ENCODE measurements at regions not wholly inside any gene's neighbourhood (a gene's known extent, or its start where the extent isn't known, plus 50 kb on each side); places are given as distances from the start of the nearest gene placed in this dataset.
"Not testable (repeated sequence)": the region's sequence is repeated elsewhere in the genome, so short reads cannot be mapped to it uniquely, and the experiment has no call there.

DNA sequence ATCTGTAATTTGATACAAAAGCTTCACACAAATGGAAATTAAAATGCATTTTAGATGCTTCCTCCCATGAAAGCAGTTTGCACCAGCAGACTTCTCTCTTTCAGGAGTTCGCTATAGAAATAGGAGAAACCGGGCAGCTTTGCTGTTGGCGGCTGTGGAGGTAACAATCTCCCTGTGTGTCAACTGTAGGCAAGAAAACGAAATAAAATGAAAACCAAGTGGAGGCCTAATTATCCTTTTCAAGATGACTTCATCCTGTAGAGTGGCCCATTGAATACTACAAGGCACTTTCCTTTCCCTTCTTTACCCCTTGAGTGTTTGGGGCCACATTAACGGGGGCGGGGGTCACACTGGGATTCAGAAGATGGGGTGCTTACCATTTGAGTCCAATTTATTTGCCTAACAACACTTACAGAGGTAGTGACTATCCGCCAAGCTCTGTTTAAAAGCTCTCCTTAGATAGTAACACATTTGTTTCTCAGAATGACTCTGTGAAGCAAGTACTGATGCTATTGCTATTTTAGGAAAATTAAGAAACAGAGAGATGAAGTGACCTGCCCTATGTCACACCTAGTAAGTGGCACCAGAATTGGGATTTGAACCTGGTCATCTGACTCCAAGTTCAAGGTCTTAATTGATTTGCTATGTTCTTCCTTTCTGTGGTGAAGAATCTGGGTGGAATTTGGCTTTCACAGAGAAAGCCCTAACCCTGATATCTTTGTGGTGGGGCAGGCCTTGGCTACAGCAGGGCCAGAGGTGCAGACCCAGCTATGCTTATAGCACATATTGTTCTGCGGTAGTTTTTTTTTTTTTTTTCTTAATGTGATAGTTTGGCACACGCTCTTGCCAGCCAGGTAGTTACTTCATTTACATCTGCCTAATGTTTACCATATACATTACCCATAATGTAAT lies 125.5 kb upstream of the MPHOSPH6 start:
- DNase-seq: no peak

DNA sequence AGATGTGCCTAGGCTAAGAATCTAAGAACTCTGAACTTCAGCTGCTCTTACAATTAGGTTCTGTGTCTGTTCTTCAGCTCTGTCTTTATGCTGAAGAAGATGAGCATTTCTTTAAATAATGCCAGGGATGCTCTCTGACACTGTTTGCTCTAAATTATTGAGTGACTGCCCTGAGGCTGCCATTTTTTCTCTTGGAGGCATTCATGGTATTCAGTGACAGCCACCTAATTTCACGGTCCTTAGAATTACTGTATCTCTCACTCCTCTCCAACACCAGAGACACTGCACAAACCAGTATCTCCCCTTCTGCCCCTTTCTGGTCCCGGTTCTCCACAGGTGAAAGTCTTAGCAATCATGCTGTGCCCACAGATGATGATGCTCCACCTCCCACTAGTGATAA lies 123.6 kb upstream of the MPHOSPH6 start:
- no peak for DNase-seq

DNA sequence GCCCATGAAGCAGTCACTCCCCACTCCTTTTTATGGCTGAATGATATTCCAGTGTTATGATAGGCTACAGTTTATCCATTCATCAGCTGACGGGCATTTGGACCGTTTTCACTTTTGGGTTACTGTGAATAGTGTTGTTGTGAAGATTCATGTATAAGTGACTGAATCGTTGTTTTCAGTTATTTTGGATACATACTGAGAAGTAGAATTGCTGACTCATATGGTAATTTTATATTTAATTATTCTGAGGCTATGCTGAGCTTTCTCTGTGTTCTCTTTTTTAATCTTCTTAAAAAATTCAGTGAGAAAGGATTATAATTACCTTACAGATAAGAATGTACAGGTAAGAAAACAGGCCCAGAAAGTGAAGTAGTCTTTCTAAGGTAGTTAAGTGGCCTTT lies 117.9 kb upstream of the MPHOSPH6 start:
- DNase-seq: no peak

DNA sequence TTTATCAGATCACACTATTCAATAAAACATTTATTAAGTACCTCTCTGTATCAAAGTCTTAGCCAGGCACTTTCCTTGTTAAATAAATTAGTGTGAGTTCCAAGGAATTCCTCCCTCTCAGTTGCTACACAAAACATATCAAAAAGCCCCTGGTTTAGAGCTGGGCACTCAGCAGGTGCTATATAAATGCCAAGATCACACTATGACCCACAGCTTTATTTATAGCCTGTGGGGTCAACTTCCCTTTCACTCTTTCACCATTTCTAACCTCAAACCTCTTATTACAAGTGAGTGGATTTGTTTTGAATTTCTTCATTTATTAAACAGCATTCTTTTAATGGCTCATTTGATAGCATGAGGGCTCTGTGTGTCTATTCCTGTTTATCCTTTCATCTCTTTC lies 112.6 kb upstream of the MPHOSPH6 start:
- peak in 3 of 4 experiments; percentile 5 to 11 (median 8) for DNase-seq

DNA sequence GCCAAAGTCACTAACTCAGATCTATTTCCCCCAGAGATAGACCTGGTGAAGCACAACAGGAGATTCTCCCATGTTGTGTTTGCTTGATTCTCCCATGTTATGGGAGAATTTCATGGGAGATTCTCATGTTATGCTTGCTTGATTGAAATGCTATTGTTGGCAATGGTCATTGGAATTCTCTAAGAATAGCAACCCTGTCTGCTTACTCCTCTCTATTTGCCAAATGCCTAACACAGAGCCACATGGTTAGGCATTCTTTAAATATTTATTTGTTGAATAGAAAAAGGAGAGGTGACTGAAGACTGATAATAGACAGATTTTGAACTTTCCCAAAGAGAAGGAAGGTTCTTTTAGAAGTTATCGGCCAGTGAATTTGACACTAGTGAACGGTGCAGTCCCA lies 111.5 kb upstream of the MPHOSPH6 start:
- DNase-seq: no peak

DNA sequence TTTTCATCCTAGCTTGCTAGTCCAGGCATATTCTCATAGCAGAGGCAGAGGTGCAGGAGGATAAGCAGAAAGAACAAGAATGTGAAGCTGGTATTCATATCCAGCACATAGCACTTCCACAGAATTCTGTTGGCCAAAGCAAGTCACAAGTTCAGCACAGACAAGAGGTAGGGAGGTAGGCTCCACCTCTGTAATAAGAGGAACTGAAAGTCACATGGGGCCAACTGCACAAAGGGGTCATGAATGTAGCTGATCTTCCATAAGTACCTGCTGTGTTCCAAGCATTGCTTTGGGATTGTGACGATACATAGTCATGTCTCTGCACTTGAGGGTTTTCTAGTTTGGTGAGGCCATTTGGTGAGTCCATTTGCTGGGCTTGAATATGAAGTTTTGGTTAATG lies 110.8 kb upstream of the MPHOSPH6 start:
- no peak for DNase-seq

DNA sequence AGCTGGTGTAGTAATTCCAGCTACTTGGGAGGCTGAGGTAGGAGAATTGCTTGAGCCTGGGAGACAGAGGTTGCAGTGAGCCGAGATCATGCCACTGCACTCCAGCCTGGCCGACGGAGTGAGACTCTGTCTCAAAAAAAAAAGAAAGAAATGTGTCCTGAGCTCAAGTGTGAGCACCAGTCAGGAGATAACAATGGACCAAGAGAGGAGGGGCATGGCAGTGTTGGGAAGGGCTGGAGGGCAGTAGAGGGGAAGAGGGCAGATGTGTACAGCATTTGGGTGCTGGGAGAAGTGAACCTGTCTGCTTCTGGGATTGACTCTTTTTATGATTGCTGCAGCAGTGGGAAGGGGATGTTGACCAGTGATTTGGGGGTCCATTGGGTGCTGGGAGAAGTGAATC lies 105.3 kb upstream of the MPHOSPH6 start:
- not testable (repeated sequence) for DNase-seq

DNA sequence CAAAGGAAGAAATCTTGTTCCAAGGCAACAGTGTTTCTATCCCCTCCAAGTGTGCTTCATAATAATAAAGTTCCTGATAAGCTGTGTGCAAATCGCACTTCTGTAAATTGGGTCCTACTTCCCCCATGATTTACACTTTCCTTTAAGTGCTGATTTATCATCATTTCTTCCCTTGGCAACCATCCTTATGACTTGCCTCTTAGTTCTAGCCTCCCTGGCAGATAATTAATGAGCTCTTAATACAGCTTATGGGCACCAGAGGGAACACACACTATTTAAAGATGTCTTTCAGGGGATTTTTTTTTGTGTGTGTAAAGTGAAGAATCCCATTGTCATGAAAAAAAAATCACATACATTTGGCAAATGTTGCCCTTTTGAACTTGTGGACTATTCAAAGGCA lies 101.6 kb upstream of the MPHOSPH6 start:
- DNase-seq: no peak

DNA sequence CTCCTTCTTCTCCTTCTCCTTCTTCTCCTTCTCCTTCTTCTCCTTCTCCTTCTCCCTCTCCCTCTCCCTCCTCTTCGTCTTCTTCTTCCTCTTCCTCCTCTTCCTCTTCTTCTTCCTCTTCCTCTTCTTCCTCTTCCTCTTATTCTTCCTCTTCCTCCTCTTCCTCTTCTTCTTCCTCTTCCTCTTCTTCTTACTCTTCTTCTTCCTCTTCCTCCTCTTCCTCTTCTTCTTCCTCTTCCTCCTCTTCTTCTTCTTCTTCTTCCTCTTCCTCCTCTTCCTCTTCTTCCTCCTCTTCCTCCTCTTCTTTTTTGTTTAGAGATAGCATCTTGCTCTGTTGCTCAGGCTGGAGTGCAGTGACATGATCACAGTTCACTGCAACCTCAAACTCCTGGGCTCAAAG lies 97.7 kb upstream of the MPHOSPH6 start:
- not testable (repeated sequence) for DNase-seq

DNA sequence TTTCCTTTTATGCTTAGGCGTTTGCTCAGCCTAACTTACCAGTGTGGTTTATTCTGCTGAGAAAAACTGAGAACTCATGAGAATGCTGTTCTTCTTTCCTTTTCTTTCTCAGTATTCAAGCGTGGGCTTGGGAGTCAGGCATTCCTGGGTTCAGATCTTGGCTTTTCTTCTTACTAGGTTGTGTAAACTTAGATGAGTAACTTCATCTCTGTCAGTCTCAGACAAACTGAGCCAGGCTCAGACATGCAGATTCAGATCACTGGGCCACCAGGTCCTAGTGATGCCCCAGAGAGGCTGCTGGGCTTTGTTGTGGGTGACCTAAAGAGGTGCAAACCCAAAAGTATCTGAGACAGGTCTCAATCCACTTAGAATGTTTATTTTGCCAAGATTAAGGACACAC lies 95.8 kb upstream of the MPHOSPH6 start:
- DNase-seq: no peak

DNA sequence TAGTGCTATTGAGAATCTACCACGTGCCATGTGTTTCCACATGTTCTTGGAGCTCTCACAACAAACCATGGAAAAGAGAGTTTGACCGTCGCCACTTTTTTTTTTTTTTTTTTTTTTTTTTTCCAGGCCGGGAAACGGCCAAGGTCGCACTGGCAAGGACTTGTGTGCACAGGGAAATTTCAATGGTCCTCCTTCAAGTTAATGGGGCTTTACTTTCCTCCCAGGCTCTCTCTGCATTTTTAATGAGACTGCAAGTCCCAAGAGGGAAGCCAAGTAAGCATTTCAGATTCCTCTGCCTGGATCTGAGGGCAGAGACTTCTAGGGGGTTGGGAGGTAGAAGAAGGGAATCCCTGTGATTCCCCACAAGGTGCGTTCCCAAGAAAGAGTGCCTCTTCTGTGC lies 94.7 kb upstream of the MPHOSPH6 start:
- DNase-seq: no peak

DNA sequence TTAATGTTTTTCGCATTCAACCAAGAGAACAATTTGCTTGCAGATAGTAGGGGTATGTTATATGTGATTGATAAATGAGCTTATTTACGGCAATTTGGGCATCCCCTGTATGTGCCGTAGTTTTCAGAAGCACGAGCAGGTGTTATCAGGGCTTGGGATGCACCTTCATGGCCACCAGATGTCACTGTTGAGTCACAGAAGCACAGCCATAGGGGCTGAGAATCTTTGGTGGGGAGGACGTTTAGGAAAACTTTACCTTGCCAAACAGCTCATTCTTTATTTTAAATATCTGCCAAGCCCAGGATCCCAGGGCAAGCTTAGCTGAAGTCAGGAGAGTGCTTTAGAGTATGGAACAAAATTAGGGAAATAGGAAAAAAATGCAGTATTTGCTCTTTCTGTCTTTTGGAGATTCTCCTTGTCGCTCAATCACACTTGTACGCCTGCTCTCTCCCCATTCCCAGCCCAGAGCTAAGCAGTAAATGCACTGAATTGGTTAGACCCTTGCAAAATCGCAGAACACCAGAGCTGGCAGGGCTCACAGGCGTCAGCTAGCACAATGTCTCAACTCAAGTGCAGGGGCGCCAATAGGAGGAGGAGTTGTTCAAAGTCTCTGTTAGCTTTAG lies 93.6 kb upstream of the MPHOSPH6 start:
- DNase-seq: peak; percentile 62 to 76 (median 67)

DNA sequence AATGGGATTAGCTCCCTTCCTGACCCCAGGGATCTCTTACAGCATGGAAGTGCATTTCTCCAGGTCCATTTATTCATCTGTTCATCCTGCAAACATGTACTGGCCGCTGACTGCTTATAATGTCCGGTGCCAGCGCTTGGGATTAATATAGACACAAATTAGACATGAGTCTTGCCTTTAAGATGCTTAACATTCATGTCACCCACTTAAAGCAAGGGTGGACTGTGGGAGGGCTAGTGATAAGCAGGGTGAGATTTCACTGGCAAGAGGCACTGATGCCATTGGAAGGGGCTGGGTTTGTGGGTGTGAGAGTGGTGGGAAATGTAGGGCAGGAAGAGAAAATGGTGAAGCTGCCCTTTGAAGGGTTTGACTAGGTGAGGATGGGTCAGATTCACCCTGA lies 92.2 kb upstream of the MPHOSPH6 start:
- DNase-seq: no peak

DNA sequence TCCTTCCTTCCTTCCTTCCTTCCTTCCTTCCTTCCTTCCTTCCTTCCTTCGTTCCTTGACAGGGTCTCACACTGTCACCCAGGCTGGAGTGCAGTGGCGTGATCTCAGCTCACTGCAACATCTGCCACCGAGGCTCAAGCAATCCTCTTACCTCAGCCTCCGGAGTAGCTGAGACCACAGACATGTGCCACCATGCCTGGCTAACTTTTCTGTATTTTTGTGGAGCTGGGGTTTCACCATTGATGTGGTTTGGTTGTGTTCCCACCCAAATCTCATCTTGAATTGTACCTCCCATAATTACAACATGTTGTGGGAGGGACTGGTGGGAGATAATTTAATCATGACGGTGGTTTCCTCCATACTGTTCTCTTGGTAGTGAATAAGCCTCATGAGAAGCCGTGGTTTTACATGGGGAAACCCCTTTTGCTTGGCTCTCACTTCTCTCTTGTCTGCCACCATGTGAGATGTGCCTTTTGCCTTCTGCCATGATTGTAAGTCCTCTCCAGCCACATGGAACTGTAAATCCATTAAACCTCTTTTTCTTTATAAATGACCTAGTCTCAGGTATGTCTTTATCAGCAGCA lies 90.3 kb upstream of the MPHOSPH6 start:
- DNase-seq: peak in 1 of 4 experiments; percentile 5

DNA sequence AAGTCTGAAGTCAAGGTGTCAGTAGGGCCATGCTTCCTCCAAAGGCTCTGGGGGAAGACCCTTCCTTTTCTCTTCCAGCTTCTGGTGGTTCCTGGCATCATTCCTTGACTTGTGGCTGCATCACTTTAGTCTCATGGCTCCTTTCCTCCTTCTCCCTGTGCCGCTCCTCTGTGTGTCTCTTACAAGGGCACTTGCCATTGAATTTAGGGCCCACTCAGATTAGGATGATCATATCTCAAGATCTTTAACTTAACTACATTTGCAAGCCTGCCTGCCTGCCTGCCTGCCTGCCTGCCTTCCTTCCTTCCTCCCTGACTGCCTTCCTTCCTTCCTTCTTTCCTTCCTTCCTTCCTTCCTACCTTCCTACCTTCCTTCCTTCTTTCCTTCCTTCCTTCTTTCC lies 89.7 kb upstream of the MPHOSPH6 start:
- no peak for DNase-seq

DNA sequence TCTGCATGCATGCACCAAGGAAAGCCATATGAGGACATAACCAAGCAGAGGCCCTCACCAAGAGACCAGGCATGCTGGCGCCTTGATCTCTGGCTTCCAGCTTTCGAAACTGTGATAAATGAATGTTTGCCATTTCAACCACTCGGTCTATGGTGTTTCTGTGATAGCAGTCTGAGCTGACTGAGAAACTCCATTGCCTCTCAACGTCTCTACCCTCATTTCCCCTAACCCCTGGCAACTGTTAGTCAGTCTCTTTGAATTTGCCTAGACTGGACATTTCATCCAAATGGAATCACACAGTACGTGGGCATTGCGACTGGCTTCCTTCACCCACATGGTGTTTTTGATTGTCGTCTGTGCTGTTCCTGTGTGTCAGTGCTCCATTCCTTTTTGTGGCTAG lies 88.0 kb upstream of the MPHOSPH6 start:
- DNase-seq: no peak

DNA sequence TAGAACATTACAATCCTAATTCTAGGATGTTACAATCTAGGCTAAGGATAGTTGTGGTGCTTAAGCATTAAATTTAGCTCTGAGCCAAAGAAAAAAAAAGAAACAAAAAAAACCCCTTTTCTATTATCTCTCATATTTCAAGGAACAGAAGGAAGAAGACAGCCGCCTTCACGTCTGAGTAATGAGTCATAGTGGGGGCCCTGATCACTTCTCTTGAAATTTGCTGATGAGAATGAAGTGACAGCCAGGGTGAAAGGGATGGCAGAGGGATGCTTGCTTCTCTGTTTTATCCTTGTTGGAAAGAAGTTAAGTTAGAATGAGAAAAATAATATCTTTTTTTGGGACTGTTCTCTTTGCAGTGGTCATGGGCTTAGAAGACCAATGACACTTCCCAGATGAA lies 82.6 kb upstream of the MPHOSPH6 start:
- no peak for DNase-seq

DNA sequence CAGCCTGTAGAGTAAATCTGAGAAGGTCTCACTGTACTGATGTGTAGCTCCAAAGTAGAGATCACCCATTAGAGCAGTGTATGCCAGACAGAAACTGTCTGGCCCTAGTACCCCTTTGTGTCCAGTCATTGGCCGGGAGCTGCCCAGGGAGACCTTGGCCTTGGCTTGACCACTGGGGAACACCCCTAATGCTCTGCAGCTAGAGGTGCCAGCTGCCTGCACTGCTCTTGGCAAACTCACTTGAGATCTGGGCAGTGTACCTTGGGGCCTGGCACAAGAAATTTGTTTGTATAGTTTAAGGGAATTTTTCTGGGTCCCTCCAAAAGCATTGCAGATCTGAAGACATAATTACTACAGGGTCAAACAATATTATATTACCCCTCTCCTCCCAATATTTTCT lies 78.7 kb upstream of the MPHOSPH6 start:
- no peak for DNase-seq

DNA sequence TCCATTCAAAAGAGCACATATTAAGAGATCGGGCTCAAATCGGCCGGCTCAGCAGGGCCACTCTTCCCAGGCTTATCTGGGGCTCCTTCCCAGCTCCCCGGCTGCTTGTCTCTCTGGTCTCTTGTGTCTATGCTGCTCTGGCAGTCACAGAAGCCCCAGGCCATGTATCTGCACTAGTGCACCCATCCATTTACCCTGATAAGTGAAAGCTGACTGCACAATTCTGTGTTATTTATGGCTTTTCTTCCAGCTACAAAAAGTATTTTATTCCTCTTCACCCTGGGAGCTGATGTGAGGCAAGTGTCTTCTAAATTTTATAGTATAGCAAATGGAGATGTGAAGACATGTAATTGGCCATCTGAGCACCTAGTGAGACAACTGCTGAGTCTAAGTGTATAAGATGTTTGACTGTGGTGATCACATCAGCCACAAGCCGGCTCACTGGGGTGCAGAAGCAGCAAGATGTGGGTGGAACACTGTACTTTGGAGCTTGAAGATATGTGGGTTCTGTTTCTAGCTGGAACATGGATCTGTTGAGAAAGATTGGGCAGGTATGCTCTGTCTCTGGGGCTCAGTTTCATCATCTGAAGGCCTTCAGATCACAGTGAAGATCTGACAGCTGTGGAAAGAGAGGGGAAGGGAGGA lies 78.1 kb upstream of the MPHOSPH6 start:
- DNase-seq: no peak

DNA sequence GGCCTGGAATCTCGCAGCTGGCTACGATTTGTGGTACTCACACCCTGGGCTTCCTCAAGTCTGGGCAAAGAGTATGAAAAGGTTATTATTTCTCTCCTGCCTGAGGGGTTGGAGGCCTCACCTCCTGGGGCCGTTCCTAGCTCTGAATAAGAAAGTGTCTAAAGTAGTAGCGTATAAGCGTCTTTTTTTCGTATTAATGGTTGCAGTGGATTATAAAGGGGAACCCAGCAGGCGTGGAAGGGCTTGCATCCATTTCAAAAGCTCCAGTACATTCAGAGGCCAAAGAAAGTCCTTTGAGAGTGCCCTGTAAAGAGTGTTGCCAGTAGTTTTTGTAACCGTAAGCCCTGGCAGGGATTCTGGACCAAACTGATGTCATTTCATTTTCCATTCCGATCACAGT lies 72.2 kb upstream of the MPHOSPH6 start:
- no peak for DNase-seq

DNA sequence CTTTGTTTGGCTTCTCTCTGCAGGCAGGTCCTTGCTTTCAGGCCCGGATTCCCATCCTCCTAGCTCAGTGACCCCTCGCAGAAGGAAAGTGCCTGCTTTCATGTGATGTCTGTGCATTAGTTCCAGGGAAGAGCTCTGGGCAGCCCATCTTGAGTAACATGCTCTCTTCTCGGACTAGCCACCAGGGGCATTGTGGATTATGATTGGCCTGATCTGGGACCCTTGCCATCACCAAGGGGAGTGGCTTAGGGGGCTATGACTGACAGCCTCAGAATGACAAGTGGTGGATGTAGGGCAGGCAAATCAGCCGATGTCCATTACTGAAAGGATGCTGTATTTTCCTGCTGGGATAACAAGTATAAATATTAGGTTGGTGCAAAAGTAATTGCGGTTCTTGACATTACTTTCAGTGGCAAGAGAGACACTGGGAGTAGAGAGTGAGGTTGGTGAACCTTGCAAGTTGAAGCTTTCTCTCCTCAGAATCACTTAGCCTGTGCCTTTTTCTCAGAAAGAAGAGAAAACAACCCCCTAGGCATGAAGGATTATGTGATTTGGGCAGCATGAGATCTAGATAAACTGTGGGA lies 71.5 kb upstream of the MPHOSPH6 start:
- no peak for DNase-seq

DNA sequence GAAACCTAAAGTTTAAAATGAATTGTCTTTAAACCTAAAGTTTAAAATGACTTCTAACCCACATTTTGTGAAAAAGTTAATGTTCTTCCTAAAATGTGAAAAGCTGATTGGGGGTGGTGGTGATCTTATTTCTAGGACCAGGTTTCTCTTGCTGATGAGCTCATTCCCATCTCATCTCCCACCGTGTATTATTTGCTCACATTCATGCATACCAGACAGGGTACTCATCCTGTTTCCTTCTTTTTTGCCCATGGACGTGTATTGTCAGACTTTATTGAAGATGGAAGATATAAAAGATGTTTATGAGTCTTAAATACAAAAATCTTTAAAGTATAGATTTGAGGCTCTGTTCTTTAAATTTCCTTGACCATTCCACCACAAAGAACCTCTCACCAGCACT lies 70.1 kb upstream of the MPHOSPH6 start:
- DNase-seq: no peak

DNA sequence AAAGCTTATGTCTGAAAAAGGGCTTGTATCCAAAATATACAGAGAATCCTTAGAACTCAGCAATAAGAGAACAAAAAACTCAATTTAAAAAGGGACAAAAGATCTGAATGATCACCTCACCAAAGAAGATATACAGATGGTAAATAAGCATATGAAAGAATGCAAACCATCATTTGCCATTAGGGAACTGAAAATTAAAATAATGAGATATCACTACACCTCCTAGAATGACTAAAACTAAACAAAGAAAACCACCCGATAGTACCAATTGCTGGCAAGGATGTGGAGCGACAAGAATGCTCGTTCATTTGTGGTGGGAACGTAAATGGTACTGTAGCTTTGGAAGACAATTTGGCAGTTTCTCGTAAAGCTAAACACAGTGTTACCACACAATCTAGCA lies 66.9 kb upstream of the MPHOSPH6 start:
- DNase-seq: no peak

Data from suppressor macrophage (primary cell).